Endodermal cell (in vitro differentiated cells): ENCODE measurements at regions not wholly inside any gene's neighbourhood (a gene's known extent, or its start where the extent isn't known, plus 50 kb on each side); places are given as distances from the start of the nearest gene placed in this dataset.

Experiments used
- DNase-seq: peaks from one replicate; pipeline ENCODE4 v3.0.0-alpha.2; 2017
- H3K27ac ChIP-seq: 2 replicates; pipeline ENCODE4 v1.5.1; 2013; ENCODE audit warnings: mild to moderate bottlenecking, low read depth, low read length, moderate library complexity
- H3K27me3 ChIP-seq: 2 replicates; pipeline ENCODE4 v1.6.1; 2013; ENCODE audit warnings: mild to moderate bottlenecking, low read length, moderate library complexity; ENCODE audit not compliant: insufficient read depth, control insufficient read depth, poor library complexity, severe bottlenecking
- H3K36me3 ChIP-seq: 2 replicates; pipeline ENCODE4 v1.7.0; 2013; ENCODE audit warnings: mild to moderate bottlenecking, low read length, moderate library complexity; ENCODE audit not compliant: control insufficient read depth, insufficient read depth
- H3K4me1 ChIP-seq: one replicate; pipeline ENCODE4 v1.7.0; 2013; ENCODE audit warnings: low read length; ENCODE audit not compliant: control insufficient read depth, insufficient read depth
- H3K4me3 ChIP-seq: 2 replicates; pipeline ENCODE4 v1.5.1; 2013; ENCODE audit warnings: mild to moderate bottlenecking, low read length, moderate library complexity
- H3K9ac ChIP-seq: 2 replicates; pipeline ENCODE4 v1.6.1; 2013; ENCODE audit warnings: mild to moderate bottlenecking, low read length, moderate library complexity; ENCODE audit not compliant: poor library complexity, severe bottlenecking; ENCODE audit errors: extremely low read depth
- H3K9me3 ChIP-seq: 2 replicates; pipeline ENCODE4 v1.6.1; 2013; ENCODE audit warnings: mild to moderate bottlenecking, low read length, moderate library complexity; ENCODE audit not compliant: control insufficient read depth
- H3K27ac Mint-ChIP-seq: 2 replicates; pipeline ENCODE4 v1.8.0; 2020; ENCODE audit warnings: mixed read lengths
- H3K27me3 Mint-ChIP-seq: 2 replicates; pipeline ENCODE4 v1.8.0; 2021; ENCODE audit warnings: mild to moderate bottlenecking, mixed read lengths; ENCODE audit not compliant: insufficient read depth
- H3K36me3 Mint-ChIP-seq: 2 replicates; pipeline ENCODE4 v1.8.0; 2020; ENCODE audit warnings: low read depth, mixed read lengths
- H3K4me1 Mint-ChIP-seq: 2 replicates; pipeline ENCODE4 v1.8.0; 2020; ENCODE audit warnings: mixed read lengths
- H3K4me3 Mint-ChIP-seq: 2 replicates; pipeline ENCODE4 v1.8.0; 2020; ENCODE audit warnings: mild to moderate bottlenecking, moderate library complexity, mixed read lengths
- H3K9me3 Mint-ChIP-seq: 2 replicates; pipeline ENCODE4 v1.8.0; 2020; ENCODE audit warnings: mild to moderate bottlenecking, mixed read lengths
- WGBS, 2 experiments: methylation state at CpG; one replicate each; pipeline versions ENCODE4 v1.1.5 to v1.1.7; 2013; ENCODE audit warnings: missing lambda C conversion rate in 2 of 2, mixed read lengths in 1 of 2; ENCODE audit not compliant: insufficient coverage in 1 of 2, insufficient read length in 1 of 2; 5-methylcytosine and 5-hydroxymethylcytosine counted together
- TF ChIP-seq, protein P1 (sequence below): fragments of 200-600 bp; sonication (generic); conservative IDR thresholded peaks from 2 replicates; pipeline ENCODE4 v1.5.0; 2021; ENCODE audit warnings: antibody characterized with exemption, mild to moderate bottlenecking

DNA sequence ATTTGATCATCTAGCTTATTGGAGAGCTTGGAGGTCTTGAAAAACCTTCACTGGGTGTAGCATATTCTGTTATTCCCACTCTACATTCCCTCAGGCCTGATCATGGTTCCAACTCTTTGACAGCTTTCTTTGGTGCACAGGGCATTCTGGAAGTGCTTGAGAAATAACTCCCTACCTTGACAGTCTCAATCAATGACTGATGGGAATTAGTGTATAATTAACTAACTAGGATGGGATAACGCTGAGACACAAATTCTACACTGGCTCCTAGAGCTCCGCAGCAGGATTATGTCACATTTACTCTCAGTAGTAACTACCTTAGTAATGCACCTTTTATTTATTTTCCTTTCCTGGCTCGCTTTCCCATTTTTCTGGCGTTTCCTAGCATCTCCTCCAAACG lies 236.4 kb downstream of the MAP2K6 start:
- H3K9ac ChIP-seq = no peak overlapping the region
- peaks cover 2% of the 10 kb centered on the region for H3K27me3 Mint-ChIP-seq
- WGBS, 2 experiments = 95% methylated on average over 5 of the region's 5 CpGs; no CpG with 5 or more reads in 1 of the 2 experiments
- TF ChIP-seq, protein P1, sequence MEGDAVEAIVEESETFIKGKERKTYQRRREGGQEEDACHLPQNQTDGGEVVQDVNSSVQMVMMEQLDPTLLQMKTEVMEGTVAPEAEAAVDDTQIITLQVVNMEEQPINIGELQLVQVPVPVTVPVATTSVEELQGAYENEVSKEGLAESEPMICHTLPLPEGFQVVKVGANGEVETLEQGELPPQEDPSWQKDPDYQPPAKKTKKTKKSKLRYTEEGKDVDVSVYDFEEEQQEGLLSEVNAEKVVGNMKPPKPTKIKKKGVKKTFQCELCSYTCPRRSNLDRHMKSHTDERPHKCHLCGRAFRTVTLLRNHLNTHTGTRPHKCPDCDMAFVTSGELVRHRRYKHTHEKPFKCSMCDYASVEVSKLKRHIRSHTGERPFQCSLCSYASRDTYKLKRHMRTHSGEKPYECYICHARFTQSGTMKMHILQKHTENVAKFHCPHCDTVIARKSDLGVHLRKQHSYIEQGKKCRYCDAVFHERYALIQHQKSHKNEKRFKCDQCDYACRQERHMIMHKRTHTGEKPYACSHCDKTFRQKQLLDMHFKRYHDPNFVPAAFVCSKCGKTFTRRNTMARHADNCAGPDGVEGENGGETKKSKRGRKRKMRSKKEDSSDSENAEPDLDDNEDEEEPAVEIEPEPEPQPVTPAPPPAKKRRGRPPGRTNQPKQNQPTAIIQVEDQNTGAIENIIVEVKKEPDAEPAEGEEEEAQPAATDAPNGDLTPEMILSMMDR = no peak
- H3K4me1 Mint-ChIP-seq = no peaks in the 10 kb centered on the region
- H3K27ac ChIP-seq = no peak overlapping the region
- no peak overlapping the region for H3K27ac Mint-ChIP-seq
- H3K9me3 ChIP-seq = no peaks in the 10 kb centered on the region
- H3K36me3 ChIP-seq = no peaks in the 10 kb centered on the region
- no peak overlapping the region for H3K4me3 ChIP-seq
- H3K4me3 Mint-ChIP-seq = no peak overlapping the region
- H3K9me3 Mint-ChIP-seq = peaks cover 10% of the 10 kb centered on the region
- no peaks in the 10 kb centered on the region for H3K36me3 Mint-ChIP-seq
- H3K4me1 ChIP-seq = no peaks in the 10 kb centered on the region
- DNase-seq = no peak
- peaks cover 15% of the 10 kb centered on the region for H3K27me3 ChIP-seq

GRCh38 chr17:69651921-69652320 lies 237.4 kb downstream of the MAP2K6 start:
- Mint-ChIP-seq H3K27ac (no peak overlapping the region), H3K27me3 (peaks cover 2% of the 10 kb centered on the region), H3K4me1 (no peaks in the 10 kb centered on the region), H3K4me3 (no peak overlapping the region), H3K36me3 (no peaks in the 10 kb centered on the region), H3K9me3 (peaks cover 10% of the 10 kb centered on the region)
- H3K27ac ChIP-seq = no peak overlapping the region
- TF ChIP-seq, protein P1 = no peak
- H3K9ac ChIP-seq = no peak overlapping the region
- H3K36me3 ChIP-seq = no peaks in the 10 kb centered on the region
- H3K4me3 ChIP-seq = no peak overlapping the region
- no peak for DNase-seq
- no peaks in the 10 kb centered on the region for H3K4me1 ChIP-seq
- H3K27me3 ChIP-seq = peaks cover 15% of the 10 kb centered on the region
- H3K9me3 ChIP-seq = no peaks in the 10 kb centered on the region
- WGBS, 2 experiments = 82 to 97% methylated on average over 2 of the region's 2 CpGs

DNA sequence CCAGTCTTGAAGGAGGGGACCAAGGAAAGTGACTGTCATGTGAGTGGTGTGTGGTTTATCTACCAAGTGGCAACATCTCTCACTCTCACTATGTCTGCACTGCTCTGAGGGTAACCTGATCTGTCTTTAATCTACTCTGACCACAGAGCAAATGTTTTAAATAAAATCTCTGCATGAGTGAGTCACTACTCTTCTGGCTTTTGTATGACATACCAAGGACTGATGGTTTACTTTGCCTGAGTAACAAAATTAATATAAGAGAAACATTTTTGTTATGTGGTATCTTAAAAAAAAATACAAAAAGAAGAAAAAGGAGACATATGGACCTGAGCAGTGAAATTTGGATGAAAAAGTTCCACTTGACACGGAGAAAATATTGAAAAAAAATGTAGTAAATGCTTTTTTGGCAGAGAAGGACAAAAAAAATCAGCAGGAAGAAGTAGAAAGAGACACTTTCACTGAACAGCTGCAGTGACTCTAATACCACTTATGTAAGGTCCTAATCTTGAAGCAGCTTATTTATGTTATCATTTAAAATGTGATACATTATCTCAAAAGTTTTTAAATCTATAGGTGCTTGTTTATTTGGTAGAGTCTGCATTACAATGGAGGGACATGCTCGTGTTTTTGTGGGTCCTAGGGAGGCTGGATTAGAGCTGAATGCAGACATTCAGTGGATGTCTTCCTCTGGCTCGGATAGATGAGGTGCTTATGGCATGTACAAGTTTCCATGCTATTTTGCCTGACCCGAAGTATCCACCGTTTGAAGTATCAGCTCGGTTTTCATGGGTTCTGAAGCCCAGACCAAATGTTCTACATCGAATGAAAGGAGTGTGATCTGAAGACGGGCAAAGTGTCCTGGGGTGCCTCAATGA lies 240.7 kb downstream of the MAP2K6 start:
- TF ChIP-seq, protein P1 = no peak
- H3K4me1 Mint-ChIP-seq = no peaks in the 10 kb centered on the region
- no peak overlapping the region for H3K27ac Mint-ChIP-seq
- H3K9me3 ChIP-seq = no peaks in the 10 kb centered on the region
- no peak overlapping the region for H3K9ac ChIP-seq
- H3K27me3 ChIP-seq = peaks cover 19% of the 10 kb centered on the region
- no peaks in the 10 kb centered on the region for H3K36me3 Mint-ChIP-seq
- H3K27ac ChIP-seq = no peak overlapping the region
- H3K4me3 ChIP-seq = no peak overlapping the region
- no peaks in the 10 kb centered on the region for H3K4me1 ChIP-seq
- H3K9me3 Mint-ChIP-seq = peaks cover 10% of the 10 kb centered on the region
- H3K27me3 Mint-ChIP-seq = peaks cover 2% of the 10 kb centered on the region
- no peak overlapping the region for H3K4me3 Mint-ChIP-seq
- H3K36me3 ChIP-seq = no peaks in the 10 kb centered on the region
- WGBS, 2 experiments = 89% methylated on average over 7 to 8 of the region's 8 CpGs
- DNase-seq = no peak
